Fibroblast of lung (primary cell): ENCODE measurements at regions not wholly inside any gene's neighbourhood (a gene's known extent, or its start where the extent isn't known, plus 50 kb on each side); places are given as distances from the start of the nearest gene placed in this dataset.

Source experiments
- CTCF ChIP-seq, 2 donors: IDR thresholded peaks in 1 of 2; conservative IDR thresholded peaks in 1 of 2; 1 replicate in 1 of 2; 2 replicates in 1 of 2; pipeline ENCODE4 v1.5.1; 2011 to 2012; ENCODE audit warnings: low read length in 2 of 2, control low read depth in 1 of 2, inconsistent platforms in 1 of 2, low read depth in 1 of 2, mild to moderate bottlenecking in 1 of 2
- EZH2 ChIP-seq: IDR thresholded peaks from 2 replicates; pipeline ENCODE4 v1.5.1; 2012; ENCODE audit warnings: low read length, control low read depth, mild to moderate bottlenecking; ENCODE audit errors: missing control alignments

- TF ChIP-seq CTCF (conservative IDR thresholded peaks at IDR 0.05 in 1 of 2, IDR thresholded peaks at IDR 0.05 in 1 of 2; ENCODE audit: low read depth in 1 of 2, low read length in 2 of 2) (no peak), EZH2 (no peak)
These were observed 63.5 kb upstream of the SELENOP start for GRCh38 chr5:42875211-42875610.
